ENCODE measurements at regions not wholly inside any gene's neighbourhood (a gene's known extent, or its start where the extent isn't known, plus 50 kb on each side); places are given as distances from the start of the nearest gene placed in this dataset.

DNA sequence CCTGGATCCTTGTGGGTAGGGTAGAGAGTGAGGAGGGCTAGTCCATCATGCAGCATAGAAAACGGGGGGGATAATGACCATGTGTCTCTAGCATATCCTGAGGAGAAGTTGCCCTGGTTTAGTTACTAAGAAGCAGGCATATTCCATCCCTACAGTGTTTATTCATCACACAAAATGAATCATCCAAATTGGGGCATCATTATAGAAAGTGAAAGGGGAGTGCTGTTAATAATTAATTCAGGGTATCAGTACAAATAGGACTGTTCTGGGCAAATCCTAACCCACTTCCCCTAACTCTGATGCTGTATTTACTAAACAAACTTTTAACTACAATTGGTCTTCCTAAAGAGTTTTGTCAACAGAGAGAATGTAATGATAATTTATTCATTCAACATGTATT, 281.1 kb upstream of the ARX start:
- POLR2A ChIA-PET = no interaction called here
- CTCF ChIA-PET = no interaction called here
- TF ChIP-seq SUZ12 (IDR thresholded peaks at IDR 0.05) (no peak), BHLHE40 (IDR thresholded peaks at IDR 0.05; ENCODE audit: borderline replicate concordance) (no peak), ARNT (IDR thresholded peaks at IDR 0.05) (no peak), ELF4 (IDR thresholded peaks at IDR 0.05) (no peak), TARDBP (IDR thresholded peaks at IDR 0.05) (no peak), HDGF (IDR thresholded peaks at IDR 0.05; ENCODE audit: borderline replicate concordance) (no peak), FOXA1 (IDR thresholded peaks at IDR 0.05) (no peak), SP1 (IDR thresholded peaks at IDR 0.05) (no peak), NFRKB (IDR thresholded peaks at IDR 0.05) (no peak), FOXK2 (IDR thresholded peaks at IDR 0.05) (no peak), CTBP1 (IDR thresholded peaks at IDR 0.05; ENCODE audit: borderline replicate concordance) (no peak), LEF1 (IDR thresholded peaks at IDR 0.05; ENCODE audit: borderline replicate concordance) (no peak), FOXM1 (IDR thresholded peaks at IDR 0.05; ENCODE audit: borderline replicate concordance) (no peak), L3MBTL2 (conservative IDR thresholded peaks at IDR 0.05) (no peak), ZNF384 (IDR thresholded peaks at IDR 0.05) (no peak)
- TF ChIP-seq, protein P1, sequence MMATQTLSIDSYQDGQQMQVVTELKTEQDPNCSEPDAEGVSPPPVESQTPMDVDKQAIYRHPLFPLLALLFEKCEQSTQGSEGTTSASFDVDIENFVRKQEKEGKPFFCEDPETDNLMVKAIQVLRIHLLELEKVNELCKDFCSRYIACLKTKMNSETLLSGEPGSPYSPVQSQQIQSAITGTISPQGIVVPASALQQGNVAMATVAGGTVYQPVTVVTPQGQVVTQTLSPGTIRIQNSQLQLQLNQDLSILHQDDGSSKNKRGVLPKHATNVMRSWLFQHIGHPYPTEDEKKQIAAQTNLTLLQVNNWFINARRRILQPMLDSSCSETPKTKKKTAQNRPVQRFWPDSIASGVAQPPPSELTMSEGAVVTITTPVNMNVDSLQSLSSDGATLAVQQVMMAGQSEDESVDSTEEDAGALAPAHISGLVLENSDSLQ (IDR thresholded peaks at IDR 0.05) = no peak
- no peak for DNase-seq (ENCODE audit: extremely low spot score)

DNA sequence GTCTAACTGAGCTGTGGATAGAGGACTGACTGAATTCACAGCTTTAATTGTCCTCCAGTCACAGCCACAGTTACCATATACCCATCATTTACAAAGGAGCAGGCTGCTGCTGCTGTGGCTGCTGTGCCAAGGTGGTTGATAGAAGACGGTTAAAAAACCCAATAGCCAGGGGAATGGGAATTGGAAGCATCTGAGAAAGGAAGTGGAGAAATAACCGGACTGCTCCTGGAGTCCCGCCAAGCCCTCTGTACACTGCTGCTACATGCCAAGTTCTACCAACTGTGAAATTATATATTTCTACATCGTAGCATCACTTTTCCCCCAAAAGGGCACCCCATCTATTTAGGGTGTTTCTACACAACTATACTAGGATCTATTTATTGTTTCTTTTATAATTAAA, 279.7 kb upstream of the ARX start:
- ChIA-PET CTCF (no interaction called here), POLR2A (no interaction called here)
- DNase-seq (ENCODE audit: extremely low spot score) = no peak
- TF ChIP-seq CTBP1 (IDR thresholded peaks at IDR 0.05; ENCODE audit: borderline replicate concordance) (no peak), L3MBTL2 (conservative IDR thresholded peaks at IDR 0.05) (no peak), FOXA1 (IDR thresholded peaks at IDR 0.05) (no peak), FOXM1 (IDR thresholded peaks at IDR 0.05; ENCODE audit: borderline replicate concordance) (no peak), ARNT (IDR thresholded peaks at IDR 0.05) (no peak), ZNF384 (IDR thresholded peaks at IDR 0.05) (no peak), LEF1 (IDR thresholded peaks at IDR 0.05; ENCODE audit: borderline replicate concordance) (no peak), HDGF (IDR thresholded peaks at IDR 0.05; ENCODE audit: borderline replicate concordance) (no peak), FOXK2 (IDR thresholded peaks at IDR 0.05) (no peak), TARDBP (IDR thresholded peaks at IDR 0.05) (no peak), SUZ12 (IDR thresholded peaks at IDR 0.05) (no peak), ELF4 (IDR thresholded peaks at IDR 0.05) (no peak), NFRKB (IDR thresholded peaks at IDR 0.05) (no peak), SP1 (IDR thresholded peaks at IDR 0.05) (no peak), BHLHE40 (IDR thresholded peaks at IDR 0.05; ENCODE audit: borderline replicate concordance) (no peak)
- TF ChIP-seq, protein P1 (IDR thresholded peaks at IDR 0.05) = no peak

DNA sequence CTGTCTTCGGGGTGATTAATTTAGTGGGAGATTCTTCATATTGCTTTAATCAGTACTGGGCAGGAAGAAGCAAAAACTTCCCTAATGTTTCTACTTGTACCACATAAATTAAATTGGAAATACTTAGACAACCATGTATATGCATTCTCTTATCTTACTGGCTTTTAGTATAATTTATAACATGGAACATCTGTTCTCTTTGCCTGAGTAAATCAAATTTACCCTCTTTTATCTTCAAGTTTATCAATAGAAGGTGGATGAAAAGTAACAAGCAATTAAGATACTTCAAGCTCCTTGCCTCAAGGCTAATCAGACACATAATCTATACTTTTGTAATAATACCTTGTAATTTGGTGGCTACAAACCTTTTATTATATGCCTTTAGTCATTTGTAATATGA, 274.4 kb upstream of the ARX start:
- CTCF ChIA-PET = no interaction called here
- POLR2A ChIA-PET = no interaction called here
- no peak for TF ChIP-seq CTBP1 (IDR thresholded peaks at IDR 0.05; ENCODE audit: borderline replicate concordance)
- TF ChIP-seq BHLHE40 (IDR thresholded peaks at IDR 0.05; ENCODE audit: borderline replicate concordance) = no peak
- TF ChIP-seq ARNT (IDR thresholded peaks at IDR 0.05) = no peak
- TF ChIP-seq, protein P1 (IDR thresholded peaks at IDR 0.05) = no peak
- TF ChIP-seq ZNF384 (IDR thresholded peaks at IDR 0.05) = no peak
- no peak for TF ChIP-seq SUZ12 (IDR thresholded peaks at IDR 0.05)
- no peak for TF ChIP-seq LEF1 (IDR thresholded peaks at IDR 0.05; ENCODE audit: borderline replicate concordance)
- no peak for TF ChIP-seq ELF4 (IDR thresholded peaks at IDR 0.05)
- no peak for DNase-seq (ENCODE audit: extremely low spot score)

DNA sequence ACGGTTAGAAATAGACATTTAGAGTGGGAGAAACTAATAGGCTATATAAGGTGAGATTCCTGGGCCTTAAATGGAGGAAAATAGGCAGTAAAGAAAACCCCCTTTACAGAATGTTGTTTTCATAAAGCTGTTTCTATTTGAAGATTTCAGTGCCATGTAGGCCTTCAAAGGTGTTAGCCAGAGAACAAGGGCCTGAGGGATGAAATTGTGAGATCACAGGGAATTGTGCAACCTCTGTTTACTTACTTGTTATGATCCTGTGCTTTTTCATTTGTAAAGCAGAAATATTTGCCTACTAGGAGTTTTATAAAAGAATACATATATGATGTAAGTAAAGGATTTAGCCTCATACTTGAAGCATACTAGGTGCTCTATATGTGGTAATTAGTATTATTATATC, 272.9 kb upstream of the ARX start:
- POLR2A ChIA-PET = no interaction called here
- DNase-seq (ENCODE audit: extremely low spot score) = no peak
- TF ChIP-seq TARDBP (IDR thresholded peaks at IDR 0.05) (no peak), FOXA1 (IDR thresholded peaks at IDR 0.05) (no peak), SP1 (IDR thresholded peaks at IDR 0.05) (no peak), FOXM1 (IDR thresholded peaks at IDR 0.05; ENCODE audit: borderline replicate concordance) (no peak), BHLHE40 (IDR thresholded peaks at IDR 0.05; ENCODE audit: borderline replicate concordance) (no peak), SUZ12 (IDR thresholded peaks at IDR 0.05) (no peak), ELF4 (IDR thresholded peaks at IDR 0.05) (no peak), FOXK2 (IDR thresholded peaks at IDR 0.05) (no peak), L3MBTL2 (conservative IDR thresholded peaks at IDR 0.05) (no peak)
- CTCF ChIA-PET = no interaction called here

DNA sequence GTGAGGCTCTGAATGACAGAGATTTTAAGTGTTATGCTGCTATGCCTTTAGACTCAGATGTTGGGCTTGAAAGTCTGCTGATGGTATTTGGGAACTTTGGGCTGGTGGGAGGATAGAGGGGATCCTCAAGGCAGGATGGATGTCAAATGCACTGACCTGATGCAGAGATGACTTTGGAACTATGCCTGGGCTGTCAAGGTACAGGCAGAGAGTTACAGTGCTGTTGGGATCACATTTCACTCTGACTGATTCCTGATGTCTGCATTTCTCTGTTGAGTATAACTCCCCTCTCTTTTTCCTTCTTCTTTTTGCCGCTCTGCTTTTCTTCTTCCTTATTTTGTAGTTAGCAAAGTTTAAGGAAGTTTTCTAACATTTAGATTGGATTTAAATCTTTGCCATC, 271.8 kb upstream of the ARX start:
- ChIA-PET CTCF (no interaction called here), POLR2A (no interaction called here)
- no peak for TF ChIP-seq FOXM1 (IDR thresholded peaks at IDR 0.05; ENCODE audit: borderline replicate concordance)
- no peak for TF ChIP-seq LEF1 (IDR thresholded peaks at IDR 0.05; ENCODE audit: borderline replicate concordance)
- no peak for DNase-seq (ENCODE audit: extremely low spot score)

DNA sequence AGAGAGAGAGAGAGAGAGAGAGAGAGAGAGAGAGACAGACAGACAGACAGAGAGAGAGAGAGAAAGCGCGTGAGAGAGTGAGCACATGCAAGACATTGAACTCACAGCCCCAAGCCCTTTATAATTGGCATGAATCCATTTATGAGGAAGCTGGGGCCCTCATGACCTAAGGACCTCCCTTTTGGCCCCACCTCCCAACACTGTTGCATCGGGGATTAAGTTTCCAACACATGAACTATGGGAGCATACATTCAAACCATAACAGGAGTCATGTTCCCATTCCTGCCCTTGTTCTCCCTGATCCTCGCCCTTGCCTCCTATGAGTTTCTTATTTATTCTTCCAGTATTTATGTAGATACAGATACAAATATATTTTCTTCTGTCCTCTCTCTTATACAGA, 269.8 kb upstream of the ARX start:
- POLR2A ChIA-PET = no interaction called here
- TF ChIP-seq TARDBP (IDR thresholded peaks at IDR 0.05) (no peak), SP1 (IDR thresholded peaks at IDR 0.05) (no peak), L3MBTL2 (conservative IDR thresholded peaks at IDR 0.05) (no peak), ZNF384 (IDR thresholded peaks at IDR 0.05) (no peak), ARNT (IDR thresholded peaks at IDR 0.05) (no peak), BHLHE40 (IDR thresholded peaks at IDR 0.05; ENCODE audit: borderline replicate concordance) (no peak), HDGF (IDR thresholded peaks at IDR 0.05; ENCODE audit: borderline replicate concordance) (no peak), FOXK2 (IDR thresholded peaks at IDR 0.05) (no peak), NFRKB (IDR thresholded peaks at IDR 0.05) (no peak)
- CTCF ChIA-PET = no interaction called here
- DNase-seq (ENCODE audit: extremely low spot score) = no peak

DNA sequence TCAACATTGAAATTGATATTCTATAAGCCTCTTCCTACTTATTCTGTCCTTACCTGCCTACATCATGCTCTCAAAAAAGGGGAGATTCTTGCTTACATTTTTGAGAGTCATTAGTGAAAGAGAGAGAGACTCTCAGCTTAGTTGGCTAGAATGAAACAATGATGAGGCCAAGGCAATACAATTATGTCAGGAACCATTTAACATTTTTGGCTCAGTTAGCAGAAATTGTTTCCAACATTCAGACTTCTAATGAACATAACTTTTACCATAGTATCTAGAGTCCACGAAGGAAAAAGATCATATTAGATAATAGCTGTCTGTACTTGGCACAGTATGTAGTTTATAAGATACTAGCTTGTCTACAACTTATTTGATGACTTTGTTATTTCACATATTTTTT, 263.7 kb upstream of the ARX start:
- DNase-seq (ENCODE audit: extremely low spot score) = no peak
- POLR2A ChIA-PET = no interaction called here
- CTCF ChIA-PET = no interaction called here
- TF ChIP-seq FOXA1 (IDR thresholded peaks at IDR 0.05) (no peak), NFRKB (IDR thresholded peaks at IDR 0.05) (no peak), FOXM1 (IDR thresholded peaks at IDR 0.05; ENCODE audit: borderline replicate concordance) (no peak), TARDBP (IDR thresholded peaks at IDR 0.05) (no peak)

All from HEK293T (cell line).